WTC11 (cell line): ENCODE measurements at regions not wholly inside any gene's neighbourhood (a gene's known extent, or its start where the extent isn't known, plus 50 kb on each side); places are given as distances from the start of the nearest gene placed in this dataset.

Experiments
- ATAC-seq: fragments of 200-7000 bp; cut with Tn5 transposase; 2 replicates; pipeline ENCODE4 v1.10.0; 2021; ENCODE audit warnings: mild to moderate bottlenecking, moderate library complexity
- CTCF ChIA-PET: fragments of 300-600 bp; sonication (Branson Sonifier 250); formaldehyde crosslinking; loops from one replicate; lab custom pipeline; 2021; ENCODE audit warnings: antibody characterized with exemption; lab: Charles Lee
- POLR2A ChIA-PET: fragments of 350-600 bp; sonication (Branson Sonifier 250); formaldehyde crosslinking; loops from one replicate; lab custom pipeline; 2021; ENCODE audit warnings: antibody characterized with exemption; lab: Charles Lee
- DNase-seq: peaks from one replicate; pipeline ENCODE4 v3.0.0; 2021; ENCODE audit warnings: low spot score
- H3K27ac Mint-ChIP-seq: 2 replicates; pipeline ENCODE4 v1.8.0; 2021; ENCODE audit warnings: mixed read lengths
- H3K27me3 Mint-ChIP-seq: 2 replicates; pipeline ENCODE4 v1.8.0; 2021; ENCODE audit warnings: low read depth, mild to moderate bottlenecking, moderate library complexity, mixed read lengths
- H3K36me3 Mint-ChIP-seq: 2 replicates; pipeline ENCODE4 v1.8.0; 2021; ENCODE audit warnings: mixed read lengths
- H3K4me1 Mint-ChIP-seq: 2 replicates; pipeline ENCODE4 v1.8.0; 2022; ENCODE audit warnings: mixed read lengths
- H3K4me3 Mint-ChIP-seq: 2 replicates; pipeline ENCODE4 v1.8.0; 2021; ENCODE audit warnings: mild to moderate bottlenecking, moderate library complexity, mixed read lengths
- H3K9me3 Mint-ChIP-seq: 2 replicates; pipeline ENCODE4 v1.8.0; 2021; ENCODE audit warnings: mixed read lengths
- CREB1 ChIP-seq: sonication (generic); formaldehyde crosslinking; IDR thresholded peaks from 2 replicates; pipeline ENCODE4 v1.8.0; 2023; ENCODE audit warnings: mild to moderate bottlenecking, missing genetic modification reagents
- CREM ChIP-seq: sonication (generic); formaldehyde crosslinking; IDR thresholded peaks from 2 replicates; pipeline ENCODE4 v1.8.1; 2022; ENCODE audit warnings: mild to moderate bottlenecking, missing genetic modification reagents, moderate library complexity
- E2F5 ChIP-seq: sonication (generic); formaldehyde crosslinking; IDR thresholded peaks from 2 replicates; pipeline ENCODE4 v1.8.1; 2022; ENCODE audit warnings: mild to moderate bottlenecking, moderate library complexity, missing genetic modification reagents
- ERG ChIP-seq: fragments of 250-450 bp; sonication (Bioruptor Pico); IDR thresholded peaks from 2 replicates; pipeline ENCODE4 v1.8.0; 2021; ENCODE audit warnings: mild to moderate bottlenecking
- ETV6 ChIP-seq: sonication (generic); formaldehyde crosslinking; IDR thresholded peaks from 2 replicates; pipeline ENCODE4 v1.8.1; 2022; ENCODE audit warnings: mild to moderate bottlenecking, missing genetic modification reagents
- FOXJ3 ChIP-seq: sonication (generic); formaldehyde crosslinking; IDR thresholded peaks from 2 replicates; pipeline ENCODE4 v1.9.0; 2021; ENCODE audit warnings: missing genetic modification reagents, mild to moderate bottlenecking, borderline replicate concordance
- FOXK1 ChIP-seq: sonication (generic); formaldehyde crosslinking; IDR thresholded peaks from 2 replicates; pipeline ENCODE4 v1.8.0; 2022; ENCODE audit warnings: mild to moderate bottlenecking, moderate library complexity, missing genetic modification reagents
- GABPB1 ChIP-seq: sonication (generic); formaldehyde crosslinking; IDR thresholded peaks from 2 replicates; pipeline ENCODE4 v1.8.1; 2023; ENCODE audit warnings: mild to moderate bottlenecking, missing genetic modification reagents
- HMGA2 ChIP-seq: fragments of 250-450 bp; sonication (Bioruptor Pico); IDR thresholded peaks from 2 replicates; pipeline ENCODE4 v1.4.0; 2021; ENCODE audit warnings: mild to moderate bottlenecking, moderate library complexity
- JAZF1 ChIP-seq: fragments of 250-450 bp; sonication (Bioruptor Pico); IDR thresholded peaks from 2 replicates; pipeline ENCODE4 v1.9.0; 2021; ENCODE audit warnings: moderate library complexity, mild to moderate bottlenecking, inconsistent platforms
- NFE2L1 ChIP-seq: sonication (generic); formaldehyde crosslinking; IDR thresholded peaks from 2 replicates; pipeline ENCODE4 v1.8.1; 2023; ENCODE audit warnings: missing genetic modification reagents
- NFYB ChIP-seq: sonication (generic); formaldehyde crosslinking; conservative IDR thresholded peaks from 2 replicates; pipeline ENCODE4 v1.8.0; 2022; ENCODE audit warnings: low read depth, missing genetic modification reagents
- NR2C2 ChIP-seq: sonication (generic); formaldehyde crosslinking; IDR thresholded peaks from 2 replicates; pipeline ENCODE4 v1.8.0; 2022; ENCODE audit warnings: mild to moderate bottlenecking, missing genetic modification reagents
- RORB ChIP-seq: fragments of 250-450 bp; sonication (Bioruptor Pico); IDR thresholded peaks from 2 replicates; pipeline ENCODE4 v1.9.0; 2021; ENCODE audit warnings: mild to moderate bottlenecking
- SOX15 ChIP-seq: fragments of 250-450 bp; sonication (Bioruptor Pico); IDR thresholded peaks from 2 replicates; pipeline ENCODE4 v1.9.0; 2021; ENCODE audit warnings: mild to moderate bottlenecking
- TEAD1 ChIP-seq: sonication (generic); formaldehyde crosslinking; IDR thresholded peaks from 2 replicates; pipeline ENCODE4 v1.8.0; 2022; ENCODE audit warnings: mild to moderate bottlenecking, missing genetic modification reagents
- USF1 ChIP-seq: sonication (generic); formaldehyde crosslinking; IDR thresholded peaks from 2 replicates; pipeline ENCODE4 v1.8.0; 2022; ENCODE audit warnings: mild to moderate bottlenecking, missing genetic modification reagents
- ZBTB43 ChIP-seq: sonication (generic); formaldehyde crosslinking; IDR thresholded peaks from 2 replicates; pipeline ENCODE4 v1.8.1; 2023; ENCODE audit warnings: mild to moderate bottlenecking, missing genetic modification reagents
- ZMAT4 ChIP-seq: fragments of 250-450 bp; sonication (Bioruptor Pico); IDR thresholded peaks from 2 replicates; pipeline ENCODE4 v1.9.0; 2021; ENCODE audit warnings: mild to moderate bottlenecking
- ZNF121 ChIP-seq: sonication (generic); formaldehyde crosslinking; IDR thresholded peaks from 2 replicates; pipeline ENCODE4 v1.8.0; 2023; ENCODE audit warnings: missing genetic modification reagents
- ZNF219 ChIP-seq: sonication (generic); formaldehyde crosslinking; IDR thresholded peaks from 2 replicates; pipeline ENCODE4 v1.8.0; 2023; ENCODE audit warnings: missing genetic modification reagents, mild to moderate bottlenecking, borderline replicate concordance
- ZNF317 ChIP-seq: sonication (generic); formaldehyde crosslinking; IDR thresholded peaks from 2 replicates; pipeline ENCODE4 v1.8.1; 2023; ENCODE audit warnings: low read depth, mild to moderate bottlenecking, moderate library complexity, missing genetic modification reagents, borderline replicate concordance
- ZNF396 ChIP-seq: fragments of 250-450 bp; sonication (Bioruptor Pico); IDR thresholded peaks from 2 replicates; pipeline ENCODE4 v1.8.0; 2021; ENCODE audit warnings: mild to moderate bottlenecking, moderate library complexity, borderline replicate concordance
- ZNF416 ChIP-seq: fragments of 250-450 bp; sonication (Bioruptor Pico); IDR thresholded peaks from 2 replicates; pipeline ENCODE4 v1.9.0; 2021; ENCODE audit warnings: mild to moderate bottlenecking, inconsistent platforms
- ZNF671 ChIP-seq: fragments of 250-450 bp; sonication (Bioruptor Pico); IDR thresholded peaks from 2 replicates; pipeline ENCODE4 v1.8.0; 2021; ENCODE audit warnings: mild to moderate bottlenecking

GRCh38 chr2:53286345-53286744 lies 481.3 kb upstream of the CHAC2 start:
- ATAC-seq = no peak
- Mint-ChIP-seq H3K4me1 (peaks cover 24% of the 10 kb centered on the region), H3K27ac (no peak overlapping the region), H3K4me3 (no peak overlapping the region)
- CTCF ChIA-PET = no interaction called here
- TF ChIP-seq ZNF671 (CRISPR knock-in tag) (no peak), ZNF416 (CRISPR knock-in tag) (no peak)
- TF ChIP-seq, all 79 proteins: peak for 0
- no peak for DNase-seq
- Mint-ChIP-seq H3K9me3 (no peaks in the 10 kb centered on the region), H3K27me3 (no peaks in the 10 kb centered on the region), H3K36me3 (no peaks in the 10 kb centered on the region)
- POLR2A ChIA-PET = no interaction called here

- H3K36me3 Mint-ChIP-seq = no peaks in the 10 kb centered on the region; the same call in 1 of the 2 replicates
- no peak for TF ChIP-seq ZNF396 (CRISPR knock-in tag)
- TF ChIP-seq ZNF317 (CRISPR knock-in tag) = no peak
- TF ChIP-seq E2F5 = no peak
- TF ChIP-seq TEAD1 (CRISPR knock-in tag) = no peak
- no peak for TF ChIP-seq HMGA2 (CRISPR knock-in tag)
- no peak for TF ChIP-seq GABPB1
- no peak for TF ChIP-seq ETV6 (CRISPR knock-in tag)
- no peak for TF ChIP-seq SOX15 (CRISPR knock-in tag)
- TF ChIP-seq JAZF1 (CRISPR knock-in tag) = no peak
- no peak for TF ChIP-seq ZNF121 (CRISPR knock-in tag)
- no peak for TF ChIP-seq RORB
- TF ChIP-seq ERG (CRISPR knock-in tag) = no peak
- TF ChIP-seq ZMAT4 (CRISPR knock-in tag) = no peak
- TF ChIP-seq ZBTB43 (CRISPR knock-in tag) = no peak
- TF ChIP-seq USF1 (CRISPR knock-in tag) = no peak
- no peak for TF ChIP-seq FOXK1
- TF ChIP-seq CREM (CRISPR knock-in tag) = no peak
- TF ChIP-seq NFE2L1 (CRISPR knock-in tag) = no peak
- ATAC-seq (no peak), DNase-seq (no peak)
- peaks cover 27% of the 10 kb centered on the region for H3K4me1 Mint-ChIP-seq
- H3K9me3 Mint-ChIP-seq = peaks cover 34% of the 10 kb centered on the region
- CTCF ChIA-PET = no interaction called here
- no peaks in the 10 kb centered on the region for H3K27me3 Mint-ChIP-seq
- H3K4me3 Mint-ChIP-seq = no peak overlapping the region
- H3K27ac Mint-ChIP-seq = no peak overlapping the region
- POLR2A ChIA-PET = interaction anchor here (0.6 kb wide), 1 partner anchor 8 kb away, joined by 5 read pairs; no protein-coding TSS in a partner anchor
These were observed 491.9 kb upstream of the CHAC2 start for GRCh38 chr2:53275743-53276142.

- ChIA-PET POLR2A (no interaction called here), CTCF (interaction anchor here (0.9 to 1.8 kb wide), 4 partner anchors 12 to 250 kb away, joined by 3 to 6 read pairs (median 4); no protein-coding TSS in a partner anchor)
- H3K9me3 Mint-ChIP-seq = peaks cover 18% of the 10 kb centered on the region
- peaks cover 26% of the 10 kb centered on the region for H3K4me1 Mint-ChIP-seq
- no peak overlapping the region for H3K27ac Mint-ChIP-seq
- ATAC-seq = no peak
- TF ChIP-seq NFYB (CRISPR knock-in tag) = no peak
- no peak for TF ChIP-seq NR2C2 (CRISPR knock-in tag)
- no peak for TF ChIP-seq ZNF219
- TF ChIP-seq FOXJ3 = no peak
- no peak for TF ChIP-seq CREB1 (CRISPR knock-in tag)
- no peaks in the 10 kb centered on the region; the same call in 1 of the 2 replicates for H3K36me3 Mint-ChIP-seq
- no peaks in the 10 kb centered on the region for H3K27me3 Mint-ChIP-seq
- no peak overlapping the region for H3K4me3 Mint-ChIP-seq
- no peak for DNase-seq
These were observed 499.0 kb upstream of the CHAC2 start for GRCh38 chr2:53268626-53269025.
